Fibroblast of lung (primary cell): ENCODE measurements at regions not wholly inside any gene's neighbourhood (a gene's known extent, or its start where the extent isn't known, plus 50 kb on each side); places are given as distances from the start of the nearest gene placed in this dataset.

Experiments used
- DNase-seq, 2 donors: peaks; one replicate each; pipeline versions ENCODE4 v3.0.0 to v3.0.0-alpha.2; 2010; ENCODE audit warnings: low read depth in 2 of 2
- H2AFZ ChIP-seq: 2 replicates; pipeline ENCODE4 v1.5.1; 2012; ENCODE audit warnings: low read length, control low read depth, inconsistent platforms
- H3K27ac ChIP-seq: 2 replicates; pipeline ENCODE4 v1.5.1; 2011; ENCODE audit warnings: low read length, control low read depth; ENCODE audit not compliant: insufficient read depth
- H3K27me3 ChIP-seq: 2 replicates; pipeline ENCODE4 v1.5.1; 2011; ENCODE audit warnings: mild to moderate bottlenecking, low read length; ENCODE audit not compliant: control insufficient read depth, insufficient read depth
- H3K36me3 ChIP-seq: 2 replicates; pipeline ENCODE4 v1.5.1; 2011; ENCODE audit warnings: low read length; ENCODE audit not compliant: control insufficient read depth, insufficient read depth
- H3K4me1 ChIP-seq: 2 replicates; pipeline ENCODE4 v1.5.1; 2011; ENCODE audit warnings: low read length; ENCODE audit not compliant: control insufficient read depth, insufficient read depth; ENCODE audit errors: extremely low read depth
- H3K4me2 ChIP-seq: 2 replicates; pipeline ENCODE4 v1.5.1; 2011; ENCODE audit warnings: low read length, control low read depth; ENCODE audit not compliant: insufficient read depth; ENCODE audit errors: extremely low read depth
- H3K4me3 ChIP-seq, 4 experiments: fragments of 200-600 bp in 1 of 4; sonication (generic) in 1 of 4; replicated peaks in 1 of 4; 2 replicates each; pipeline ENCODE4 v1.5.1; 2011 to 2016; ENCODE audit warnings: low read length in 4 of 4, low read depth in 3 of 4, mild to moderate bottlenecking in 3 of 4, control low read depth in 2 of 4, inconsistent platforms in 1 of 4, mixed read lengths in 1 of 4; ENCODE audit not compliant: insufficient read depth in 1 of 4; ENCODE audit errors: control extremely low read depth in 1 of 4
- H3K79me2 ChIP-seq: 2 replicates; pipeline ENCODE4 v1.5.1; 2012; ENCODE audit warnings: mild to moderate bottlenecking, low read length, inconsistent platforms; ENCODE audit not compliant: control insufficient read depth, insufficient read depth
- H3K9ac ChIP-seq: 2 replicates; pipeline ENCODE4 v1.5.1; 2011; ENCODE audit warnings: mild to moderate bottlenecking, low read length, control low read depth; ENCODE audit not compliant: insufficient read depth
- H3K9me3 ChIP-seq: 2 replicates; pipeline ENCODE4 v1.5.1; 2012; ENCODE audit warnings: low read depth, low read length; ENCODE audit not compliant: control insufficient read depth, insufficient read depth
- H4K20me1 ChIP-seq: 2 replicates; pipeline ENCODE4 v1.5.1; 2011; ENCODE audit warnings: low read length; ENCODE audit not compliant: control insufficient read depth, insufficient read depth; ENCODE audit errors: extremely low read depth
- CTCF ChIP-seq, 2 donors: IDR thresholded peaks in 1 of 2; conservative IDR thresholded peaks in 1 of 2; 1 replicate in 1 of 2; 2 replicates in 1 of 2; pipeline ENCODE4 v1.5.1; 2011 to 2012; ENCODE audit warnings: low read length in 2 of 2, control low read depth in 1 of 2, inconsistent platforms in 1 of 2, low read depth in 1 of 2, mild to moderate bottlenecking in 1 of 2
- EZH2 ChIP-seq: IDR thresholded peaks from 2 replicates; pipeline ENCODE4 v1.5.1; 2012; ENCODE audit warnings: low read length, control low read depth, mild to moderate bottlenecking; ENCODE audit errors: missing control alignments

- Histone ChIP-seq H4K20me1 (no peaks in the 10 kb centered on the region), H3K9me3 (no peaks in the 10 kb centered on the region), H3K36me3 (no peaks in the 10 kb centered on the region), H3K79me2 (no peaks in the 10 kb centered on the region), H3K9ac (no peak overlapping the region), H3K4me3 (no peak overlapping the region), H3K4me1 (no peaks in the 10 kb centered on the region), H2AFZ (peak overlapping the region; percentile 16), H3K4me2 (peak overlapping the region; percentile 49), H3K27ac (no peak overlapping the region), H3K27me3 (no peaks in the 10 kb centered on the region)
- no peak for TF ChIP-seq EZH2
- TF ChIP-seq CTCF (conservative IDR thresholded peaks at IDR 0.05 in 1 of 2, IDR thresholded peaks at IDR 0.05 in 1 of 2; ENCODE audit: low read depth in 1 of 2, low read length in 2 of 2), result no peak
- peak in 1 of 2 donors; percentile 34 for DNase-seq
Measured at GRCh38 chr6:90356012-90356421, 59.4 kb upstream of the BACH2 start.

GRCh38 chr6:90354961-90355360, 58.3 kb upstream of the BACH2 start:
- no peaks in the 10 kb centered on the region for H4K20me1 ChIP-seq
- H3K27me3 ChIP-seq, result no peaks in the 10 kb centered on the region
- TF ChIP-seq CTCF (conservative IDR thresholded peaks at IDR 0.05 in 1 of 2, IDR thresholded peaks at IDR 0.05 in 1 of 2; ENCODE audit: low read depth in 1 of 2, low read length in 2 of 2) (no peak), EZH2 (no peak)
- H3K79me2 ChIP-seq, result no peaks in the 10 kb centered on the region
- no peaks in the 10 kb centered on the region for H3K36me3 ChIP-seq
- no peak for DNase-seq
- no peaks in the 10 kb centered on the region for H3K9me3 ChIP-seq
- no peak overlapping the region for H3K4me2 ChIP-seq
- H3K9ac ChIP-seq, result no peak overlapping the region
- H2AFZ ChIP-seq, result no peak overlapping the region
- no peak overlapping the region for H3K4me3 ChIP-seq
- H3K27ac ChIP-seq, result no peak overlapping the region
- H3K4me1 ChIP-seq, result no peaks in the 10 kb centered on the region

GRCh38 chr6:90351696-90352095, 55.1 kb upstream of the BACH2 start:
- Histone ChIP-seq H3K4me3 (no peak overlapping the region), H4K20me1 (no peaks in the 10 kb centered on the region), H3K27ac (no peak overlapping the region), H3K4me1 (no peaks in the 10 kb centered on the region), H2AFZ (no peak overlapping the region), H3K4me2 (no peak overlapping the region), H3K36me3 (no peaks in the 10 kb centered on the region), H3K9me3 (no peaks in the 10 kb centered on the region), H3K9ac (no peak overlapping the region), H3K79me2 (no peaks in the 10 kb centered on the region), H3K27me3 (peaks cover 6% of the 10 kb centered on the region)
- DNase-seq, result peak; percentile 66 to 84
- no peak for TF ChIP-seq EZH2
